ENCODE measurements at regions not wholly inside any gene's neighbourhood (a gene's known extent, or its start where the extent isn't known, plus 50 kb on each side); places are given as distances from the start of the nearest gene placed in this dataset.
"Not testable (repeated sequence)": the region's sequence is repeated elsewhere in the genome, so short reads cannot be mapped to it uniquely, and the experiment has no call there.

DNA sequence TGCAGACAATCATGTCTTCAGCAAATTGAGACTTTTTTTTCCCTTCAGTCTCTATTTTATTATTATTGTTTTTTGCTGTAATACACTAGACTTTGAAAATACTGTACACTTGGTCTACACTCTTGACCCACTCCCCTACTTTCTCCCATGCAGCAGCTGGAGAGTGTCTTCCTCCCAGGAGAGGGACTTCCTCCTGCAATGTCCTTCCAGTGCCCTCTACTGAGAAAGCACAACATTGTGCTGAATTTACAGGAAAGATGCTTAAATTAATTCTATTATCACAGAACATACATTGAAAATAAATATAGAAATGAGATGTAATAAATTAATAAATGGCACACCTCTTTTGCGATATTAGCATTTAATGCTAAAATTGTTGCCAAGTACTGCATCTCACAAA is 411.3 kb downstream of the CCSER2 start:
- intact Hi-C loops (cut with DNase I) = no loop called here
- Histone ChIP-seq H3K27ac (replicated peaks in 1 of 4) (no peak overlapping the region), H3K36me3 (no peaks in the 10 kb centered on the region), H3K4me3 (no peak overlapping the region), H3K9me3 (no peaks in the 10 kb centered on the region), H3K4me1 (no peaks in the 10 kb centered on the region), H3K27me3 (no peaks in the 10 kb centered on the region)
- TF ChIP-seq CTCF (IDR thresholded peaks at IDR 0.05) (no peak), POLR2A (IDR thresholded peaks at IDR 0.05; ENCODE audit: low read depth) (no peak), EP300 (IDR thresholded peaks at IDR 0.05) (no peak), POLR2AphosphoS5 (IDR thresholded peaks at IDR 0.05) (no peak)
- no peak for DNase-seq (ENCODE audit: extremely low spot score)
- 93% methylated on average over 1 of the region's 1 CpG for WGBS

DNA sequence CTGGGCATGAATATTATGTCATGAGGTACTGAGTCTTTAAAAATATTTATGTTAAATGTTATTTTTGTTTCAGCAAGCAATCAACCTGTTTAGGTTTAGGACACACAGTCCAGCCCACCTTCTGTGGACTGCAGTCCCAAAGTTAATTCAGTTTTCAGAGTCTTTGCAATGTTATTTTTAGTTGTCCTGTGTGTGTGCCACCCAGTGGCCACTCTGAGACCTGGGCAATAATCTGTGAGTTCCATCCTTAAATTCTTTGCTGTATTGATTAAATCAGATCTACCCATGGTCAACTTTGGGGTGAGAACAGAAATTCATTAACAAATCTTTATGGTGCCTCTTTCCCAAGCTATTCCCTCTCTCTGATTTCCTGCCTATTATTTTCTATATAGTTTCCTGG is 415.1 kb downstream of the CCSER2 start:
- Histone ChIP-seq H3K27ac (replicated peaks in 1 of 4) (no peak overlapping the region), H3K36me3 (no peaks in the 10 kb centered on the region), H3K27me3 (no peaks in the 10 kb centered on the region), H3K4me1 (no peaks in the 10 kb centered on the region), H3K9me3 (no peaks in the 10 kb centered on the region), H3K4me3 (no peak overlapping the region)
- no peak for DNase-seq (ENCODE audit: extremely low spot score)
- no peak for TF ChIP-seq CTCF (IDR thresholded peaks at IDR 0.05)
- TF ChIP-seq POLR2AphosphoS5 (IDR thresholded peaks at IDR 0.05) = no peak
- TF ChIP-seq EP300 (IDR thresholded peaks at IDR 0.05) = no peak
- TF ChIP-seq POLR2A (IDR thresholded peaks at IDR 0.05; ENCODE audit: low read depth) = no peak
- intact Hi-C loops (cut with DNase I) = no loop called here

DNA sequence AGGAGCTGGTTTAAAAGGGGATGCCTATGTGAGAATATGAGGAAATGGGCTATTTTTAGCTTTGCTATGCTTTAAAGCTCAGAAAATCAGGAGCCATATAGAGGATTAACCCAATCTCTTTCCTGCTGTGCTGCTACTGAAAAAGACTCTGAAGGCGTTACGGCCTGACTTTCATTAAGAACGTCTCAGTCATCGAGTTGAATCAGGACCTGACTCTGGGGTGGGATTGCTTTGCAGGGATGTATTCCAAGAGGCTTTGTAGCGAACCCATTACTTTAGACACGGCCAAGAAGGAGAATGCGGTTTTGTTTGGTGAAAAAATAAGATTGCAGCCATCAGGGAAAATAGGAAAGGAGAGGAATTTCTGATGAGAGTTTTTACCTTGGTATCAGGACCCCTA is 426.9 kb downstream of the CCSER2 start:
- no peaks in the 10 kb centered on the region for H3K4me1 ChIP-seq
- 78% methylated on average over 7 of the region's 7 CpGs for WGBS
- H3K4me3 ChIP-seq = no peak overlapping the region
- no peak for TF ChIP-seq EP300 (IDR thresholded peaks at IDR 0.05)
- no peak for TF ChIP-seq POLR2AphosphoS5 (IDR thresholded peaks at IDR 0.05)
- no peak for TF ChIP-seq POLR2A (IDR thresholded peaks at IDR 0.05; ENCODE audit: low read depth)
- TF ChIP-seq CTCF (IDR thresholded peaks at IDR 0.05) = no peak
- no peaks in the 10 kb centered on the region for H3K9me3 ChIP-seq
- no peak overlapping the region for H3K27ac ChIP-seq (replicated peaks in 1 of 4)
- intact Hi-C loops (cut with DNase I) = no loop called here
- no peaks in the 10 kb centered on the region for H3K27me3 ChIP-seq
- no peak for DNase-seq (ENCODE audit: extremely low spot score)
- no peaks in the 10 kb centered on the region for H3K36me3 ChIP-seq

DNA sequence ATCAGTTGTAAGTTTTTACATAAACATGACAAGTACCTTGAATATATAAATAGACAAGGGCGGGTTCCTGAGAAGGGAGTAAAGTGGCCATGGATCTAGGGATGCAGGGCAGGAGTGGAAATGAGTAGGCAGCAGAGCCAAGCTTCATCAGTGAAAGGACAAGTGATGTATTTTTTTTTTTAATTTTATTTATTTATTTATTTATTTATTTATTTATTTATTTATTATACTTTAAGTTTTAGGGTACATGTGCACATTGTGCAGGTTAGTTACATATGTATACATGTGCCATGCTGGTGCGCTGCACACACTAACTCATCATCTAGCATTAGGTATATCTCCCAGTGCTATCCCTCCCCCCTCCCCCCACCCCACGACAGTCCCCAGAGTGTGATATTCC is 428.3 kb downstream of the CCSER2 start:
- H3K4me1 ChIP-seq; H3K9me3 ChIP-seq; H3K27ac ChIP-seq (replicated peaks in 1 of 4); H3K36me3 ChIP-seq; DNase-seq (ENCODE audit: extremely low spot score); H3K4me3 ChIP-seq; H3K27me3 ChIP-seq; intact Hi-C loops (cut with DNase I): not testable (repeated sequence)
- 78% methylated on average over 1 of the region's 3 CpGs for WGBS

DNA sequence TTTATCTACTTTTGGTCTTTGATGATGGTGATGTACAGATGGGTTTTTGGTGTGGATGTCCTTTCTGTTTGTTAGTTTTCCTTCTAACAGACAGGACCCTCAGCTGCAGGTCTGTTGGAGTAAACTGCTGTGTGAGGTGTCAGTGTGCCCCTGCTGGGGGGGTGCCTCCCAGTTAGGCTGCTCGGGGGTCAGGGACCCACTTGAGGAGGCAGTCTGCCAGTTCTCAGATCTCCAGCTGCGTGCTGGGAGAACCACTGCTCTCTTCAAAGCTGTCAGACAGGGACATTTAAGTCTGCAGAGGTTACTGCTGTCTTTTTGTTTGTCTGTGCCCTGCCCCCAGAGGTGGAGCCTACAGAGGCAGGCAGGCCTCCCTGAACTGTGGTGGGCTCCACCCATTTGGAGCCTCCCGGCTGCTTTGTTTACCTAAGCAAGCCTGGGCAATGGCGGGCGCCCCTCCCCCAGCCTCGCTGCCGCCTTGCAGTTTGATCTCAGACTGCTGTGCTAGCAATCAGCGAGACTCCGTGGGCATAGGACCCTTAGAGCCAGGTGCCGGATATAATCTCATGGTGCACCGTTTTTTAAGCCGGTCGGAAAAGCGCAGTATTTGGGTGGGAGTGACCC is 433.7 kb downstream of the CCSER2 start:
- H3K9me3 ChIP-seq; H3K36me3 ChIP-seq; H3K4me3 ChIP-seq; H3K27me3 ChIP-seq; H3K4me1 ChIP-seq; intact Hi-C loops (cut with DNase I); H3K27ac ChIP-seq (replicated peaks in 1 of 4); DNase-seq (ENCODE audit: extremely low spot score): not testable (repeated sequence)
- WGBS = 95% methylated on average over 4 of the region's 14 CpGs

DNA sequence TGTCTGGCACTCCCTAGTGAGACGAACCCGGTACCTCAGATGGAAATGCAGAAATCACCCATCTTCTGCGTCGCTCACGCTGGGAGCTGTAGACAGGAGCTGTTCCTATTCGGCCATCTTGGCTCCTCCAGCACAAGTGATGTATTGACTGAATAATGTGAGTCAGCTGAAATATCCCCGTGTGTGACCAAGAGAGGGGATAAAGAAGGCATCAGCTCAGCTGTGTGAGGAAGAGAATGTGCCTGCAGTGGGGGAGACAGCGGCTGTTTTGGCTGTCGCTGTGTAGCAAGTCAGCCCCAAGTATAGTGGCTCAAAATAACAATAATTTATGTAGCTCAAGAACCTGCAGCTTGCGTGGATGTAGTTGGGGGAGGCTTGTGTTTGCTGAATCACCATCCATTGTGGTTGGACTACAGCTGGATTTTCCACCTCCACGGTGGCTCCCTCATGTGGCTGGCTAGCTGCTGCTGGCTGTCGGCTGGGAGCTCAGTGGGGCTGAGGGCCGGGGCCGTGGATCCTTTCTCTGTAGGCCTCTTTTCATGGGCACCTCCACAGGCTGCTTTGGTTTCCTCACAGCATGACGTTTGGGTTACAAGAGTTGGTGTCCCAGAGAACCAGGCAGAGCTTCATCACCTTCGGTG is 434.5 kb downstream of the CCSER2 start:
- 86% methylated on average over 16 of the region's 16 CpGs for WGBS
- H3K27me3 ChIP-seq = no peaks in the 10 kb centered on the region
- peak; percentile 50 for DNase-seq (ENCODE audit: extremely low spot score)
- intact Hi-C loops (cut with DNase I) = no loop called here
- no peaks in the 10 kb centered on the region for H3K36me3 ChIP-seq
- TF ChIP-seq EP300 (IDR thresholded peaks at IDR 0.05) (no peak), CTCF (IDR thresholded peaks at IDR 0.05) (no peak), POLR2A (IDR thresholded peaks at IDR 0.05; ENCODE audit: low read depth) (no peak), POLR2AphosphoS5 (IDR thresholded peaks at IDR 0.05) (no peak)
- no peak overlapping the region for H3K4me3 ChIP-seq
- no peaks in the 10 kb centered on the region for H3K4me1 ChIP-seq
- no peak overlapping the region for H3K27ac ChIP-seq (replicated peaks in 1 of 4)
- no peaks in the 10 kb centered on the region for H3K9me3 ChIP-seq
